Stimulated activated CD8-positive, alpha-beta memory T cell treated with anti-CD3 and anti-CD28 coated beads, Interleukin-4, amount 100 ng/mL, for 48 hours (primary cell): ENCODE measurements at regions not wholly inside any gene's neighbourhood (a gene's known extent, or its start where the extent isn't known, plus 50 kb on each side); places are given as distances from the start of the nearest gene placed in this dataset.
"Not testable (repeated sequence)": the region's sequence is repeated elsewhere in the genome, so short reads cannot be mapped to it uniquely, and the experiment has no call there.

Experiments
- DNase-seq: peaks from one replicate; pipeline ENCODE4 v3.0.0-alpha.2; 2020

GRCh38 chr6:113009682-113010081 lies 662.6 kb downstream of the RFPL4B start:
- no peak for DNase-seq

GRCh38 chr6:113010196-113010989 lies 663.3 kb downstream of the RFPL4B start:
- no peak for DNase-seq

GRCh38 chr6:113011389-113011788 lies 664.3 kb downstream of the RFPL4B start:
- no peak for DNase-seq

- no peak for DNase-seq
Observed at GRCh38 chr6:113011801-113012200, 664.7 kb downstream of the RFPL4B start.

- DNase-seq, result no peak
Observed at GRCh38 chr6:113015249-113015648, 668.1 kb downstream of the RFPL4B start.

GRCh38 chr6:113017353-113017752 lies 670.2 kb downstream of the RFPL4B start:
- DNase-seq, result no peak

- no peak for DNase-seq
Observed at GRCh38 chr6:113018351-113019151, 671.4 kb downstream of the RFPL4B start.

- no peak for DNase-seq
Observed at GRCh38 chr6:113019176-113019575, 672.0 kb downstream of the RFPL4B start.

- no peak for DNase-seq
Observed at GRCh38 chr6:113027780-113028179, 680.6 kb downstream of the RFPL4B start.

- not testable (repeated sequence) for DNase-seq
Observed at GRCh38 chr6:113029161-113029560, 682.0 kb downstream of the RFPL4B start.

- DNase-seq, result no peak
Observed at GRCh38 chr6:113031591-113032238, 684.6 kb downstream of the RFPL4B start.

GRCh38 chr6:113039005-113039404 lies 691.9 kb downstream of the RFPL4B start:
- DNase-seq, result no peak

GRCh38 chr6:113047148-113047547 lies 700.0 kb downstream of the RFPL4B start:
- no peak for DNase-seq

GRCh38 chr6:113047932-113048331 lies 700.8 kb downstream of the RFPL4B start:
- no peak for DNase-seq

GRCh38 chr6:113048741-113049140 lies 701.6 kb downstream of the RFPL4B start:
- no peak for DNase-seq

- DNase-seq, result no peak
Observed at GRCh38 chr6:113049190-113049589, 702.1 kb downstream of the RFPL4B start.

GRCh38 chr6:113050010-113050858 lies 703.1 kb downstream of the RFPL4B start:
- DNase-seq, result no peak

GRCh38 chr6:113050979-113051378 lies 703.8 kb downstream of the RFPL4B start:
- no peak for DNase-seq

- no peak for DNase-seq
Observed at GRCh38 chr6:113052506-113052905, 705.4 kb downstream of the RFPL4B start.

GRCh38 chr6:113055061-113055460 lies 707.9 kb downstream of the RFPL4B start:
- DNase-seq, result no peak

- DNase-seq, result no peak
Observed at GRCh38 chr6:113055998-113056397, 708.9 kb downstream of the RFPL4B start.

- no peak for DNase-seq
Observed at GRCh38 chr6:113057567-113058053, 710.5 kb downstream of the RFPL4B start.
